OCI-LY1 (cell line): ENCODE measurements at regions not wholly inside any gene's neighbourhood (a gene's known extent, or its start where the extent isn't known, plus 50 kb on each side); places are given as distances from the start of the nearest gene placed in this dataset.

ENCODE experiments used
- H2AFZ ChIP-seq: fragments of 200-600 bp; sonication (generic), shearing (Covaris generic); 2 replicates; pipeline ENCODE4 v1.6.0; 2014; ENCODE audit warnings: antibody characterized with exemption, mild to moderate bottlenecking, low read length
- H3F3A ChIP-seq: fragments of 200-600 bp; sonication (generic), shearing (Covaris generic); 2 replicates; pipeline ENCODE4 v1.6.0; 2014; ENCODE audit warnings: mild to moderate bottlenecking, antibody characterized with exemption, low read length, moderate library complexity; ENCODE audit not compliant: insufficient read depth
- H3K27ac ChIP-seq: fragments of 200-600 bp; sonication (generic); 2 replicates; pipeline ENCODE4 v1.5.1; 2014; ENCODE audit warnings: low read length, mixed run types, mild to moderate bottlenecking, low read depth; ENCODE audit not compliant: poor library complexity, severe bottlenecking
- H3K27me3 ChIP-seq: fragments of 200-600 bp; sonication (generic); 2 replicates; pipeline ENCODE4 v1.6.0; 2014; ENCODE audit warnings: antibody characterized with exemption, mild to moderate bottlenecking, low read length, moderate library complexity; ENCODE audit not compliant: insufficient read depth
- H3K36me3 ChIP-seq: fragments of 200-600 bp; sonication (generic); 2 replicates; pipeline ENCODE4 v1.6.1; 2014; ENCODE audit warnings: mild to moderate bottlenecking, antibody characterized with exemption, low read length, moderate library complexity, mixed read lengths; ENCODE audit not compliant: insufficient read depth
- H3K4me1 ChIP-seq: fragments of 200-600 bp; sonication (generic); 2 replicates; pipeline ENCODE4 v1.5.1; 2014; ENCODE audit warnings: mild to moderate bottlenecking, low read length, moderate library complexity; ENCODE audit not compliant: insufficient read depth, severe bottlenecking
- H3K4me2 ChIP-seq: fragments of 200-600 bp; sonication (generic), shearing (Covaris generic); 2 replicates; pipeline ENCODE4 v1.6.1; 2014; ENCODE audit warnings: low read length
- H3K4me3 ChIP-seq: fragments of 200-600 bp; sonication (generic); 2 replicates; pipeline ENCODE4 v1.5.1; 2014; ENCODE audit warnings: low read length, low read depth, mild to moderate bottlenecking, mixed read lengths; ENCODE audit not compliant: poor library complexity, severe bottlenecking
- H3K79me2 ChIP-seq: fragments of 200-600 bp; shearing (Covaris generic); 2 replicates; pipeline ENCODE4 v1.6.1; 2016; ENCODE audit warnings: mixed run types, low read length, mixed read lengths; ENCODE audit not compliant: insufficient read depth
- H3K9ac ChIP-seq: fragments of 200-600 bp; sonication (generic), shearing (Covaris generic); 2 replicates; pipeline ENCODE4 v1.6.1; 2014; ENCODE audit warnings: mild to moderate bottlenecking, low read length, mixed read lengths
- H3K9me2 ChIP-seq: fragments of 200-600 bp; sonication (generic), shearing (Covaris generic); 2 replicates; pipeline ENCODE4 v1.6.1; 2014; ENCODE audit warnings: low read depth, mild to moderate bottlenecking, low read length, mixed read lengths
- H3K9me3 ChIP-seq: fragments of 200-600 bp; shearing (Covaris generic); 2 replicates; pipeline ENCODE4 v1.6.1; 2014; ENCODE audit warnings: low read length, mixed read lengths
- H4K20me1 ChIP-seq: fragments of 200-600 bp; sonication (generic), shearing (Covaris generic); 2 replicates; pipeline ENCODE4 v1.6.0; 2016; ENCODE audit warnings: mild to moderate bottlenecking, low read length; ENCODE audit not compliant: insufficient read depth
- EZH2 ChIP-seq: fragments of 200-600 bp; sonication (generic), shearing (Covaris generic); IDR thresholded peaks from 2 replicates; pipeline ENCODE4 v1.8.0; 2017; ENCODE audit warnings: borderline replicate concordance, mixed run types, mild to moderate bottlenecking, antibody characterized with exemption, low read length, moderate library complexity, mixed read lengths
- TF ChIP-seq, protein P1 (sequence below): fragments of 200-600 bp; sonication (generic), shearing (Covaris generic); IDR thresholded peaks from 2 replicates; pipeline ENCODE4 v1.5.1; 2017; ENCODE audit warnings: mild to moderate bottlenecking, antibody characterized with exemption, low read length, moderate library complexity, mixed read lengths

DNA sequence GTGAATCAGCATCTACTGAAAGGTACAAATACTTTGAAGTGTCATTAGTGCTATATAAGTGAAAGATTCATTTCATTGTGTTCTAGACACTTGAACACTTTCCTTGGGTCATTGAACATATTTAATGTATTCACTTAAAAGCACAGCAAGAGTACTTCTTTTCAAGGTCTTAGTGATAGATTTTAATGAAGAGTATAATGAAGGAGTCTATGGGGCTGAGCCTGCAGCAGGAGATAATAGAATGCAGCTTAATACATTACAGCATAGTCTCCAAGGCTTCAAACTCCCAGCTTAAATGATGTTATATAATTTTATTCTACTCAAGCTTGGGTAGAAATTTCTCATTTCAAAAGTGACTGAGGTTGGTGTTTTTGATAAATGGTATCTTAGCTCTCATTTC, 66.1 kb upstream of the VEGFC start:
- Histone ChIP-seq H3K4me3 (no peak overlapping the region), H3K9ac (no peak overlapping the region), H2AFZ (no peak overlapping the region), H3K36me3 (no peaks in the 10 kb centered on the region), H3K9me2 (no peaks in the 10 kb centered on the region), H3K27me3 (no peaks in the 10 kb centered on the region), H4K20me1 (no peaks in the 10 kb centered on the region), H3K79me2 (no peaks in the 10 kb centered on the region), H3K4me1 (no peaks in the 10 kb centered on the region), H3K27ac (no peak overlapping the region), H3F3A (no peaks in the 10 kb centered on the region), H3K9me3 (no peaks in the 10 kb centered on the region), H3K4me2 (no peak overlapping the region)
- TF ChIP-seq, protein P1, sequence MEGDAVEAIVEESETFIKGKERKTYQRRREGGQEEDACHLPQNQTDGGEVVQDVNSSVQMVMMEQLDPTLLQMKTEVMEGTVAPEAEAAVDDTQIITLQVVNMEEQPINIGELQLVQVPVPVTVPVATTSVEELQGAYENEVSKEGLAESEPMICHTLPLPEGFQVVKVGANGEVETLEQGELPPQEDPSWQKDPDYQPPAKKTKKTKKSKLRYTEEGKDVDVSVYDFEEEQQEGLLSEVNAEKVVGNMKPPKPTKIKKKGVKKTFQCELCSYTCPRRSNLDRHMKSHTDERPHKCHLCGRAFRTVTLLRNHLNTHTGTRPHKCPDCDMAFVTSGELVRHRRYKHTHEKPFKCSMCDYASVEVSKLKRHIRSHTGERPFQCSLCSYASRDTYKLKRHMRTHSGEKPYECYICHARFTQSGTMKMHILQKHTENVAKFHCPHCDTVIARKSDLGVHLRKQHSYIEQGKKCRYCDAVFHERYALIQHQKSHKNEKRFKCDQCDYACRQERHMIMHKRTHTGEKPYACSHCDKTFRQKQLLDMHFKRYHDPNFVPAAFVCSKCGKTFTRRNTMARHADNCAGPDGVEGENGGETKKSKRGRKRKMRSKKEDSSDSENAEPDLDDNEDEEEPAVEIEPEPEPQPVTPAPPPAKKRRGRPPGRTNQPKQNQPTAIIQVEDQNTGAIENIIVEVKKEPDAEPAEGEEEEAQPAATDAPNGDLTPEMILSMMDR = no peak
- no peak for TF ChIP-seq EZH2

DNA sequence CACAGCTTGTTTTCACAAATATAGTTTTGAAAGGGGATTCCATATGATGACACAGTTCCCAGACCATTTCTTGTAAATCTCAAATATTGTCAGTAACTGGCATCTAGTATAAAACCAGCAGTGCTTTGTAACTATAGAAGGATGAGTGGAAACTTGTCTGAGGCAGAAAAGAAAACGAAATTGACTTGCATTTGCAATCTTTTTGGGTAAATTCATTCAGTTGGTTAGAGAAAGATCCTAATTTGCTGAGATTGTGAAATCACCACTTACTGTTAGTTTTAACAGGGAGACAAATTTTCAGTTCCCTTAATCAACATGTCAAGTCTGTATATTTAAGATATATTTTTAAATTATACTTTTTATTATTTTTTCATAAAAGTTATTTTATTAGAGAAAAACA, 71.5 kb upstream of the VEGFC start:
- TF ChIP-seq EZH2 = no peak
- TF ChIP-seq, protein P1 = no peak
- no peaks in the 10 kb centered on the region for H3K4me1 ChIP-seq
- H3F3A ChIP-seq = no peaks in the 10 kb centered on the region
- no peaks in the 10 kb centered on the region for H3K79me2 ChIP-seq
- H3K9ac ChIP-seq = no peak overlapping the region
- H3K27ac ChIP-seq = no peak overlapping the region
- no peaks in the 10 kb centered on the region for H4K20me1 ChIP-seq
- H3K9me2 ChIP-seq = no peaks in the 10 kb centered on the region
- H3K27me3 ChIP-seq = no peaks in the 10 kb centered on the region
- H3K36me3 ChIP-seq = no peaks in the 10 kb centered on the region
- no peak overlapping the region for H3K4me2 ChIP-seq
- H3K4me3 ChIP-seq = no peak overlapping the region
- H3K9me3 ChIP-seq = no peaks in the 10 kb centered on the region
- H2AFZ ChIP-seq = no peak overlapping the region

DNA sequence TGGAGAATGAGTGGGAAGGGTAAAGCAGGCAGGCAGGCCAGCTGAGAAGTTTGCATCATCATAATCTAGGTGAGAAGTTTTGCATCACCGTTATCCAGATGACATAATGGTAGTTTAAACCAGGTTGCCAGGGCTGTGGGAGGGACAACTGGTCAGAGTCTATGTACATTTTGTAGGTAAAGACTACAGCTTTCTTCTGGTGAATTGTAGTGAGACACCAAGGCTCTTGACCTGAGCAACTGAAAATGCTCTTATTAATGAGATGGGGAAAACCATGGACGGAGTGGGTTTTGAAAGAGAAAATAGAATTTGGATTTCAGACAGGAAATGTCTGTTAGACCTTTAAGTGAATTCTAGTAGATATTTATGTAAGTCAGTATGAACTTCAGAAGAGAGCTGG, 76.0 kb upstream of the VEGFC start:
- Histone ChIP-seq H3K36me3 (no peaks in the 10 kb centered on the region), H3K4me1 (no peaks in the 10 kb centered on the region), H3K9ac (no peak overlapping the region), H3K9me3 (no peaks in the 10 kb centered on the region), H3F3A (no peaks in the 10 kb centered on the region), H3K27me3 (no peaks in the 10 kb centered on the region), H3K4me2 (no peak overlapping the region), H4K20me1 (no peaks in the 10 kb centered on the region), H3K4me3 (no peak overlapping the region), H3K9me2 (no peaks in the 10 kb centered on the region), H3K27ac (no peak overlapping the region), H2AFZ (no peak overlapping the region), H3K79me2 (no peaks in the 10 kb centered on the region)
- TF ChIP-seq EZH2 = no peak
- TF ChIP-seq, protein P1 = no peak
